A673 (cell line): ENCODE measurements at regions not wholly inside any gene's neighbourhood (a gene's known extent, or its start where the extent isn't known, plus 50 kb on each side); places are given as distances from the start of the nearest gene placed in this dataset.

Source experiments
- BruUV-seq: library from RNA; stranded (reverse); fragments of 400-500 nt; replicated peaks from 2 replicates; lab custom pipeline; 2021; lab: Mats Ljungman, UMichigan
- CTCF ChIA-PET: fragments of 300-600 bp; sonication (Branson Sonifier 250); formaldehyde crosslinking; loops from one replicate; lab custom pipeline; 2022; ENCODE audit warnings: antibody characterized with exemption; lab: Charles Lee
- POLR2A ChIA-PET: fragments of 300-600 bp; sonication (Branson Sonifier 250); formaldehyde crosslinking; loops from one replicate; lab custom pipeline; 2022; ENCODE audit warnings: antibody characterized with exemption; ENCODE audit not compliant: low non-redundant PET; lab: Charles Lee
- DNase-seq: peaks from one replicate; pipeline ENCODE4 v3.0.0-alpha.2; 2015; ENCODE audit warnings: low spot score
- H3K27ac ChIP-seq: fragments of 200-600 bp; sonication (generic); 2 replicates; pipeline ENCODE4 v1.5.1; 2016; ENCODE audit warnings: mixed run types, low read depth, mild to moderate bottlenecking, mixed read lengths, antibody characterized with exemption, low read length; ENCODE audit not compliant: poor library complexity, severe bottlenecking
- H3K27me3 ChIP-seq: fragments of 200-600 bp; sonication (generic); replicated peaks from 2 replicates; pipeline ENCODE4 v1.6.1; 2017; ENCODE audit warnings: mixed run types, low read depth, mild to moderate bottlenecking, mixed read lengths, antibody characterized with exemption, low read length; ENCODE audit not compliant: insufficient read depth, poor library complexity
- H3K36me3 ChIP-seq: fragments of 200-600 bp; sonication (generic); 2 replicates; pipeline ENCODE4 v1.6.1; 2016; ENCODE audit warnings: mixed run types, mild to moderate bottlenecking, mixed read lengths, antibody characterized with exemption, low read length; ENCODE audit not compliant: insufficient read depth, poor library complexity, severe bottlenecking
- H3K4me1 ChIP-seq: fragments of 200-600 bp; sonication (generic); 2 replicates; pipeline ENCODE4 v1.6.1; 2017; ENCODE audit warnings: mixed run types, mild to moderate bottlenecking, mixed read lengths, antibody characterized with exemption, low read length; ENCODE audit not compliant: insufficient read depth, poor library complexity, severe bottlenecking
- H3K4me3 ChIP-seq: fragments of 200-600 bp; sonication (generic); 2 replicates; pipeline ENCODE4 v1.5.1; 2016; ENCODE audit warnings: low read depth, mixed run types, mild to moderate bottlenecking, mixed read lengths, low read length; ENCODE audit not compliant: poor library complexity, severe bottlenecking
- H3K9me3 ChIP-seq: fragments of 200-600 bp; sonication (generic); 2 replicates; pipeline ENCODE4 v1.6.1; 2016; ENCODE audit warnings: mixed run types, low read depth, mild to moderate bottlenecking, mixed read lengths, antibody characterized with exemption, low read length; ENCODE audit not compliant: poor library complexity, severe bottlenecking
- CTCF ChIP-seq: fragments of 300-800, 200-600 bp; sonication (generic); conservative IDR thresholded peaks from 2 replicates; pipeline ENCODE4 v1.5.1; 2017; ENCODE audit warnings: low read depth, mild to moderate bottlenecking, antibody characterized with exemption, low read length, moderate library complexity, mixed read lengths
- EZH2 ChIP-seq: fragments of 200-600 bp; sonication (generic); IDR thresholded peaks from 2 replicates; pipeline ENCODE4 v1.6.1; 2017; ENCODE audit warnings: borderline replicate concordance, low read depth, mild to moderate bottlenecking, mixed read lengths, antibody characterized with exemption, low read length; ENCODE audit not compliant: poor library complexity, severe bottlenecking
- intact Hi-C: fragments of 100-400 bp; cut with micrococcal nuclease; formaldehyde crosslinking; loops from one replicate; pipeline ENCODE4 v1.10.0; 2022; ENCODE audit not compliant: unreplicated experiment

- no TSS peak for BruUV-seq
- no peaks in the 10 kb centered on the region for H3K9me3 ChIP-seq
- no peaks in the 10 kb centered on the region for H3K36me3 ChIP-seq
- H3K4me1 ChIP-seq = no peaks in the 10 kb centered on the region
- CTCF ChIA-PET = no interaction called here
- no peak overlapping the region for H3K4me3 ChIP-seq
- intact Hi-C loops = no loop called here
- H3K27me3 ChIP-seq = no peaks in the 10 kb centered on the region
- no peak overlapping the region for H3K27ac ChIP-seq
- DNase-seq = no peak
- no peak for TF ChIP-seq EZH2
- no peak for TF ChIP-seq CTCF
- POLR2A ChIA-PET = no interaction called here
Observed at GRCh38 chr13:22703601-22704209, 477.1 kb upstream of the SGCG start.

GRCh38 chr13:22707946-22708345 lies 472.8 kb upstream of the SGCG start:
- no peak for DNase-seq
- H3K36me3 ChIP-seq = no peaks in the 10 kb centered on the region
- no peak for TF ChIP-seq EZH2
- no peak for TF ChIP-seq CTCF
- no TSS peak for BruUV-seq
- POLR2A ChIA-PET = no interaction called here
- H3K27me3 ChIP-seq = no peaks in the 10 kb centered on the region
- CTCF ChIA-PET = no interaction called here
- H3K9me3 ChIP-seq = no peaks in the 10 kb centered on the region
- no peaks in the 10 kb centered on the region for H3K4me1 ChIP-seq
- intact Hi-C loops = no loop called here
- H3K4me3 ChIP-seq = no peak overlapping the region
- H3K27ac ChIP-seq = no peak overlapping the region

GRCh38 chr13:22717036-22717435 lies 463.7 kb upstream of the SGCG start:
- Histone ChIP-seq H3K4me1 (no peaks in the 10 kb centered on the region), H3K36me3 (no peaks in the 10 kb centered on the region), H3K9me3 (no peaks in the 10 kb centered on the region), H3K27me3 (no peaks in the 10 kb centered on the region), H3K27ac (no peak overlapping the region), H3K4me3 (no peak overlapping the region)
- TF ChIP-seq CTCF = no peak
- TF ChIP-seq EZH2 = no peak
- POLR2A ChIA-PET = no interaction called here
- intact Hi-C loops = no loop called here
- CTCF ChIA-PET = no interaction called here
- no TSS peak for BruUV-seq
- DNase-seq = no peak
